ENCODE measurements at regions not wholly inside any gene's neighbourhood (a gene's known extent, or its start where the extent isn't known, plus 50 kb on each side); places are given as distances from the start of the nearest gene placed in this dataset.

GRCh38 chr3:113124256-113124830 lies 87.0 kb upstream of the BOC start:
- TF ChIP-seq CTCF (IDR thresholded peaks at IDR 0.05) (no peak), POLR2A (IDR thresholded peaks at IDR 0.05) (no peak)

All from tibial nerve (tissue), 3 donors.